ENCODE measurements at regions not wholly inside any gene's neighbourhood (a gene's known extent, or its start where the extent isn't known, plus 50 kb on each side); places are given as distances from the start of the nearest gene placed in this dataset.

DNA sequence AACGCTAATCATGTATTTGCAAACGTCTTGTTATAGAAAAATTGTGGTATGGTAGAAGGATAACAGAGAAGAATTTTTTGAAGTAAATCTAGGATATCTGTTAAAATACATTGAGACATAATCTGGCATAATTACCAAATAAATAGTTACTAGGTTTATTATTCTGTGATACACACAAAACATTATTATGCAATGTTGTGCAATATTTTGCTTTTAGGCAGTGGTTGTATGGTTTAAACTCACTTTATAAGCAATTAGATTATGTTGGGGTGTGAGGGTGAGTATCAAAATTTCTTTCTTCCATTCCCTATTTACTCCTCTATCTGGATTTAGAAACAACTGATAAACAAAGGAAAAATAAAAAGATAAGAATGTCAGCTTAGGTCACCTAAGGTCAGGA lies 385.6 kb downstream of the SLITRK6 start:
- H3K4me1 ChIP-seq (ENCODE audit: control insufficient read depth in 2 of 2, insufficient read depth in 2 of 2, low read length in 2 of 2), result no peaks in the 10 kb centered on the region
- intact Hi-C loops (cut with micrococcal nuclease), result no loop called here
- H3K27ac ChIP-seq (ENCODE audit: low read length in 2 of 2), result no peak overlapping the region
- Mint-ChIP-seq H3K4me1 (no peaks in the 10 kb centered on the region), H3K9me3 (ENCODE audit: insufficient read depth) (no peaks in the 10 kb centered on the region), H3K27me3 (no peaks in the 10 kb centered on the region), H3K4me3 (no peak overlapping the region), H3K27ac (no peak overlapping the region)
- H3K9me3 ChIP-seq (ENCODE audit: control extremely low read depth in 1 of 3, control insufficient read depth in 2 of 3, insufficient read depth in 1 of 3, low read length in 2 of 3), result no peaks in the 10 kb centered on the region
- no peak overlapping the region for H3K4me2 ChIP-seq (replicated peaks; ENCODE audit: low read depth, low read length, poor library complexity, severe bottlenecking)
- TF ChIP-seq, protein P1, sequence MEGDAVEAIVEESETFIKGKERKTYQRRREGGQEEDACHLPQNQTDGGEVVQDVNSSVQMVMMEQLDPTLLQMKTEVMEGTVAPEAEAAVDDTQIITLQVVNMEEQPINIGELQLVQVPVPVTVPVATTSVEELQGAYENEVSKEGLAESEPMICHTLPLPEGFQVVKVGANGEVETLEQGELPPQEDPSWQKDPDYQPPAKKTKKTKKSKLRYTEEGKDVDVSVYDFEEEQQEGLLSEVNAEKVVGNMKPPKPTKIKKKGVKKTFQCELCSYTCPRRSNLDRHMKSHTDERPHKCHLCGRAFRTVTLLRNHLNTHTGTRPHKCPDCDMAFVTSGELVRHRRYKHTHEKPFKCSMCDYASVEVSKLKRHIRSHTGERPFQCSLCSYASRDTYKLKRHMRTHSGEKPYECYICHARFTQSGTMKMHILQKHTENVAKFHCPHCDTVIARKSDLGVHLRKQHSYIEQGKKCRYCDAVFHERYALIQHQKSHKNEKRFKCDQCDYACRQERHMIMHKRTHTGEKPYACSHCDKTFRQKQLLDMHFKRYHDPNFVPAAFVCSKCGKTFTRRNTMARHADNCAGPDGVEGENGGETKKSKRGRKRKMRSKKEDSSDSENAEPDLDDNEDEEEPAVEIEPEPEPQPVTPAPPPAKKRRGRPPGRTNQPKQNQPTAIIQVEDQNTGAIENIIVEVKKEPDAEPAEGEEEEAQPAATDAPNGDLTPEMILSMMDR (IDR thresholded peaks at IDR 0.05), result no peak
- TF ChIP-seq EZH2 (IDR thresholded peaks at IDR 0.05; ENCODE audit: borderline replicate concordance, insufficient read depth, low read depth, low read length, poor library complexity, severe bottlenecking), result no peak
- DNase-seq (no peak), ATAC-seq (ENCODE audit: low read depth) (no peak)
- H2AFZ ChIP-seq (ENCODE audit: insufficient read depth, low read depth, low read length, poor library complexity, severe bottlenecking), result no peak overlapping the region
- no peaks in the 10 kb centered on the region for H3K36me3 ChIP-seq (replicated peaks in 1 of 2; ENCODE audit: control extremely low read depth in 1 of 2, control insufficient read depth in 1 of 2, extremely low read depth in 1 of 2, insufficient read depth in 2 of 2, low read length in 1 of 2)
- H4K20me1 ChIP-seq (ENCODE audit: control insufficient read depth, insufficient read depth, low read length, poor library complexity, severe bottlenecking), result no peaks in the 10 kb centered on the region
- ChIA-PET POLR2A (no interaction called here), CTCF (no interaction called here)
- no CpG with 5 or more reads among the region's 2 CpGs for WGBS (ENCODE audit: insufficient coverage)
- no peak overlapping the region for H3K9ac ChIP-seq (ENCODE audit: low read length)
- no peak overlapping the region for H3K4me3 ChIP-seq (ENCODE audit: control extremely low read depth in 1 of 5, extremely low read depth in 1 of 5, insufficient read depth in 1 of 5, low read depth in 2 of 5, low read length in 4 of 5)
- H3K79me2 ChIP-seq (ENCODE audit: control insufficient read depth, insufficient read depth, low read length), result no peaks in the 10 kb centered on the region
- no peaks in the 10 kb centered on the region for H3K27me3 ChIP-seq (replicated peaks in 1 of 4; ENCODE audit: control extremely low read depth in 1 of 4, control insufficient read depth in 3 of 4, insufficient read depth in 4 of 4, low read length in 3 of 4)

DNA sequence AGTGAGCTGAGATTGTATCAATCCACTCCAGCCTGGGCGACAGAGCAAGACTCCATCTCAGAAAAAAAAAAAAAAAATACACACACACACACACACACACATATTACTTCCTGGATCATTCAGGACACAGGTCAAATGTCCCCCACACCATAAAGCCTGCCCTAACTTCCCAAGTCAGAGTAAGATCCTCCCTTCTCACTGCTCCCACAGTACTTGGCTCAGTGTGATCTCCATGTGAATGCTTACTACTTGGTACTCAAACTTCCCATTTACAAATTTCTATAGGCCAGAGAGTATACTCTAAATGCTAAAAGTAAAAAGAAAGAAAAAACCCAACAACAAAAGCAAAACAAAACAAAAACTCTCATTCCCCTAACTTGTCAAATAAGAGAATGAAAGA lies 386.8 kb downstream of the SLITRK6 start:
- ChIA-PET POLR2A (no interaction called here), CTCF (no interaction called here)
- no peaks in the 10 kb centered on the region for H3K27me3 Mint-ChIP-seq

More for the DNA sequence above, 386.8 kb downstream of the SLITRK6 start:
- ATAC-seq (ENCODE audit: low read depth) (no peak), DNase-seq (no peak)
- Histone ChIP-seq H4K20me1 (ENCODE audit: control insufficient read depth, insufficient read depth, low read length, poor library complexity, severe bottlenecking) (no peaks in the 10 kb centered on the region), H3K4me2 (replicated peaks; ENCODE audit: low read depth, low read length, poor library complexity, severe bottlenecking) (no peak overlapping the region), H2AFZ (ENCODE audit: insufficient read depth, low read depth, low read length, poor library complexity, severe bottlenecking) (no peak overlapping the region), H3K9me3 (ENCODE audit: control extremely low read depth in 1 of 3, control insufficient read depth in 2 of 3, insufficient read depth in 1 of 3, low read length in 2 of 3) (no peaks in the 10 kb centered on the region), H3K27ac (ENCODE audit: low read length in 2 of 2) (no peak overlapping the region), H3K27me3 (replicated peaks in 1 of 4; ENCODE audit: control extremely low read depth in 1 of 4, control insufficient read depth in 3 of 4, insufficient read depth in 4 of 4, low read length in 3 of 4) (no peaks in the 10 kb centered on the region), H3K36me3 (replicated peaks in 1 of 2; ENCODE audit: control extremely low read depth in 1 of 2, control insufficient read depth in 1 of 2, extremely low read depth in 1 of 2, insufficient read depth in 2 of 2, low read length in 1 of 2) (no peaks in the 10 kb centered on the region), H3K4me1 (ENCODE audit: control insufficient read depth in 2 of 2, insufficient read depth in 2 of 2, low read length in 2 of 2) (no peaks in the 10 kb centered on the region), H3K79me2 (ENCODE audit: control insufficient read depth, insufficient read depth, low read length) (no peaks in the 10 kb centered on the region), H3K4me3 (ENCODE audit: control extremely low read depth in 1 of 5, extremely low read depth in 1 of 5, insufficient read depth in 1 of 5, low read depth in 2 of 5, low read length in 4 of 5) (no peak overlapping the region), H3K9ac (ENCODE audit: low read length) (no peak overlapping the region)
- Mint-ChIP-seq H3K4me3 (no peak overlapping the region), H3K4me1 (no peaks in the 10 kb centered on the region), H3K9me3 (ENCODE audit: insufficient read depth) (no peaks in the 10 kb centered on the region), H3K27ac (no peak overlapping the region)
- TF ChIP-seq, protein P1 (IDR thresholded peaks at IDR 0.05), result no peak
- TF ChIP-seq EZH2 (IDR thresholded peaks at IDR 0.05; ENCODE audit: borderline replicate concordance, insufficient read depth, low read depth, low read length, poor library complexity, severe bottlenecking), result no peak
- intact Hi-C loops (cut with micrococcal nuclease), result no loop called here
- no CpG with 5 or more reads among the region's 1 CpG for WGBS (ENCODE audit: insufficient coverage)

Measured in B cell (primary cell).